Keratinocyte (primary cell): ENCODE measurements at regions not wholly inside any gene's neighbourhood (a gene's known extent, or its start where the extent isn't known, plus 50 kb on each side); places are given as distances from the start of the nearest gene placed in this dataset.

Experiments used
- DNase-seq: peaks from one replicate; pipeline ENCODE4 v3.0.0-alpha.2; 2011; ENCODE audit warnings: low read depth, missing footprints, low spot score
- FAIRE-seq: peaks from 2 replicates; lab custom pipeline; 2011; peaks lifted over from hg19 to GRCh38; lab: Jason Lieb, UNC
- H2AFZ ChIP-seq: 2 replicates; pipeline ENCODE4 v1.6.0; 2012; ENCODE audit warnings: low read length, control low read depth, inconsistent platforms; ENCODE audit not compliant: control insufficient read depth
- H3K27ac ChIP-seq: 2 replicates; pipeline ENCODE4 v1.5.1; 2011; ENCODE audit warnings: low read length; ENCODE audit not compliant: control insufficient read depth, insufficient read depth
- H3K27me3 ChIP-seq: 3 replicates; pipeline ENCODE4 v1.6.0; 2011; ENCODE audit warnings: low read length; ENCODE audit not compliant: control insufficient read depth, insufficient read depth; ENCODE audit errors: extremely low read depth
- H3K36me3 ChIP-seq, 2 experiments: 2 replicates in 1 of 2; 3 replicates in 1 of 2; pipeline ENCODE4 v1.5.1; 2011; ENCODE audit warnings: low read length in 2 of 2, mild to moderate bottlenecking in 1 of 2; ENCODE audit not compliant: control insufficient read depth in 2 of 2, insufficient read depth in 2 of 2; ENCODE audit errors: extremely low read depth in 1 of 2
- H3K4me1 ChIP-seq: 3 replicates; pipeline ENCODE4 v1.5.1; 2011; ENCODE audit warnings: low read length; ENCODE audit not compliant: control insufficient read depth, insufficient read depth; ENCODE audit errors: extremely low read depth
- H3K4me2 ChIP-seq: 3 replicates; pipeline ENCODE4 v1.6.0; 2011; ENCODE audit warnings: low read depth, low read length; ENCODE audit not compliant: control insufficient read depth, insufficient read depth; ENCODE audit errors: extremely low read depth
- H3K4me3 ChIP-seq, 3 experiments: fragments of 200-600 bp in 1 of 3; sonication (generic) in 1 of 3; 2 replicates in 2 of 3; 3 replicates in 1 of 3; pipeline ENCODE4 v1.5.1; 2011 to 2016; ENCODE audit warnings: low read length in 3 of 3, mild to moderate bottlenecking in 3 of 3, control low read depth in 2 of 3, inconsistent platforms in 1 of 3, low read depth in 1 of 3, mixed read lengths in 1 of 3, mixed run types in 1 of 3, moderate library complexity in 1 of 3; ENCODE audit not compliant: control insufficient read depth in 2 of 3, insufficient read depth in 2 of 3; ENCODE audit errors: extremely low read depth in 1 of 3
- H3K79me2 ChIP-seq: 2 replicates; pipeline ENCODE4 v1.6.0; 2012; ENCODE audit warnings: low read length; ENCODE audit not compliant: control insufficient read depth, insufficient read depth
- H3K9ac ChIP-seq: 3 replicates; pipeline ENCODE4 v1.6.0; 2011; ENCODE audit warnings: low read length; ENCODE audit not compliant: control insufficient read depth, insufficient read depth; ENCODE audit errors: extremely low read depth
- H3K9me1 ChIP-seq: 3 replicates; pipeline ENCODE4 v1.6.0; 2011; ENCODE audit warnings: low read length; ENCODE audit not compliant: control insufficient read depth, insufficient read depth; ENCODE audit errors: extremely low read depth
- H3K9me3 ChIP-seq: 2 replicates; pipeline ENCODE4 v1.5.1; 2012; ENCODE audit warnings: low read depth, low read length; ENCODE audit not compliant: control insufficient read depth
- H4K20me1 ChIP-seq: 3 replicates; pipeline ENCODE4 v1.6.0; 2011; ENCODE audit warnings: low read length; ENCODE audit not compliant: control insufficient read depth, insufficient read depth; ENCODE audit errors: extremely low read depth
- CTCF ChIP-seq, 3 experiments: IDR thresholded peaks in 1 of 3; conservative IDR thresholded peaks in 1 of 3; optimal IDR thresholded peaks in 1 of 3; 2 replicates in 2 of 3; 3 replicates in 1 of 3; pipeline versions ENCODE3 to v1.5.1; 2011; ENCODE audit warnings: low read length in 3 of 3, mild to moderate bottlenecking in 3 of 3, moderate library complexity in 2 of 3, control low read depth in 1 of 3, inconsistent platforms in 1 of 3; ENCODE audit not compliant: insufficient read depth in 2 of 3; ENCODE audit errors: extremely low read depth in 1 of 3
- EZH2 ChIP-seq: IDR thresholded peaks from one replicate; pipeline ENCODE4 v1.6.1; 2012; ENCODE audit warnings: inconsistent platforms, mild to moderate bottlenecking, low read length, moderate library complexity
- dilution Hi-C: fragments of 300-500 bp; cut with MboI; formaldehyde crosslinking; loops from one replicate; pipeline ENCODE4 v1.7.0; 2020; ENCODE audit warnings: low sequenced_read_pairs; ENCODE audit not compliant: extremely low pct_ligation_motif_present

GRCh38 chr9:109969573-109970237, 189.7 kb downstream of the PALM2AKAP2 start:
- Histone ChIP-seq H4K20me1 (no peaks in the 10 kb centered on the region), H3K36me3 (no peaks in the 10 kb centered on the region), H3K9ac (no peak overlapping the region), H3K9me3 (no peaks in the 10 kb centered on the region), H3K4me3 (no peak overlapping the region), H3K79me2 (no peaks in the 10 kb centered on the region), H2AFZ (no peak overlapping the region), H3K9me1 (no peaks in the 10 kb centered on the region), H3K27ac (no peak overlapping the region), H3K4me2 (no peak overlapping the region), H3K4me1 (no peaks in the 10 kb centered on the region), H3K27me3 (no peaks in the 10 kb centered on the region)
- TF ChIP-seq EZH2 (no peak), CTCF (optimal IDR thresholded peaks at IDR 0.05 in 1 of 3, IDR thresholded peaks at IDR 0.05 in 1 of 3, conservative IDR thresholded peaks at IDR 0.05 in 1 of 3; ENCODE audit: extremely low read depth in 1 of 3, insufficient read depth in 2 of 3, low read length in 3 of 3) (no peak)
- DNase-seq (no peak), FAIRE-seq (no peak)
- dilution Hi-C loops, result no loop called here

GRCh38 chr9:109971226-109971625, 191.2 kb downstream of the PALM2AKAP2 start:
- dilution Hi-C loops, result no loop called here
- H2AFZ ChIP-seq, result no peak overlapping the region
- FAIRE-seq (no peak), DNase-seq (no peak)
- H3K27ac ChIP-seq, result no peak overlapping the region
- no peaks in the 10 kb centered on the region for H4K20me1 ChIP-seq
- no peaks in the 10 kb centered on the region for H3K9me1 ChIP-seq
- H3K9me3 ChIP-seq, result no peaks in the 10 kb centered on the region
- no peaks in the 10 kb centered on the region for H3K27me3 ChIP-seq
- H3K4me1 ChIP-seq, result no peaks in the 10 kb centered on the region
- no peak overlapping the region for H3K9ac ChIP-seq
- no peaks in the 10 kb centered on the region for H3K79me2 ChIP-seq
- H3K4me2 ChIP-seq, result no peak overlapping the region
- TF ChIP-seq CTCF (optimal IDR thresholded peaks at IDR 0.05 in 1 of 3, IDR thresholded peaks at IDR 0.05 in 1 of 3, conservative IDR thresholded peaks at IDR 0.05 in 1 of 3; ENCODE audit: extremely low read depth in 1 of 3, insufficient read depth in 2 of 3, low read length in 3 of 3), result no peak
- TF ChIP-seq EZH2, result no peak
- no peaks in the 10 kb centered on the region for H3K36me3 ChIP-seq
- H3K4me3 ChIP-seq, result no peak overlapping the region
